Mesenchymal stem cell (in vitro differentiated cells and primary cell): ENCODE measurements at regions not wholly inside any gene's neighbourhood (a gene's known extent, or its start where the extent isn't known, plus 50 kb on each side); places are given as distances from the start of the nearest gene placed in this dataset.

Source experiments
- DNase-seq: peaks from one replicate; pipeline ENCODE4 v3.0.0-alpha.2; 2013
- H2AFZ ChIP-seq: one replicate; pipeline ENCODE4 v1.6.1; 2013; ENCODE audit warnings: low read depth, mild to moderate bottlenecking, control low read depth, inconsistent platforms, low read length, moderate library complexity
- H2AK5ac ChIP-seq: 2 replicates; pipeline ENCODE4 v1.6.1; 2013; ENCODE audit warnings: low read length, moderate library complexity, mild to moderate bottlenecking, inconsistent platforms; ENCODE audit not compliant: severe bottlenecking
- H2BK120ac ChIP-seq: one replicate; pipeline ENCODE4 v1.6.1; 2013; ENCODE audit warnings: low read depth, mild to moderate bottlenecking, inconsistent platforms, low read length, moderate library complexity
- H2BK12ac ChIP-seq, 2 experiments: one replicate each; pipeline ENCODE4 v1.6.1; 2013; ENCODE audit warnings: inconsistent platforms in 2 of 2, low read length in 2 of 2, mild to moderate bottlenecking in 2 of 2, moderate library complexity in 2 of 2, control low read depth in 1 of 2
- H2BK15ac ChIP-seq: one replicate; pipeline ENCODE4 v1.6.1; 2013; ENCODE audit warnings: mild to moderate bottlenecking, low read depth, inconsistent platforms; ENCODE audit not compliant: poor library complexity, severe bottlenecking
- H2BK5ac ChIP-seq: 2 replicates; pipeline ENCODE4 v1.6.1; 2013; ENCODE audit warnings: low read depth, mild to moderate bottlenecking, low read length, control low read depth, inconsistent platforms; ENCODE audit not compliant: poor library complexity, severe bottlenecking
- H3K14ac ChIP-seq, 2 experiments: one replicate each; pipeline ENCODE4 v1.6.1; 2013; ENCODE audit warnings: inconsistent platforms in 2 of 2, low read length in 2 of 2, control low read depth in 1 of 2, mild to moderate bottlenecking in 1 of 2, moderate library complexity in 1 of 2
- H3K18ac ChIP-seq, 2 experiments: one replicate each; pipeline ENCODE4 v1.6.1; 2013; ENCODE audit warnings: inconsistent platforms in 2 of 2, low read length in 2 of 2, control low read depth in 1 of 2, low read depth in 1 of 2, mild to moderate bottlenecking in 1 of 2
- H3K23ac ChIP-seq, 2 experiments: one replicate each; pipeline ENCODE4 v1.6.1; 2013; ENCODE audit warnings: inconsistent platforms in 2 of 2, low read length in 2 of 2, mild to moderate bottlenecking in 2 of 2, moderate library complexity in 2 of 2, control low read depth in 1 of 2
- H3K27ac ChIP-seq: 2 replicates; pipeline ENCODE4 v1.5.1; 2013; ENCODE audit warnings: mild to moderate bottlenecking, moderate library complexity, low read length, control low read depth, inconsistent platforms; ENCODE audit not compliant: poor library complexity, severe bottlenecking
- H3K27me3 ChIP-seq, 2 experiments: 2 replicates each; pipeline versions ENCODE4 v1.6.1 to v1.7.0; 2013; ENCODE audit warnings: low read length in 2 of 2, mild to moderate bottlenecking in 2 of 2, moderate library complexity in 2 of 2, control low read depth in 1 of 2, inconsistent platforms in 1 of 2; ENCODE audit not compliant: control insufficient read depth in 1 of 2, insufficient read depth in 1 of 2
- H3K36me3 ChIP-seq, 2 experiments: 2 replicates each; pipeline versions ENCODE4 v1.6.1 to v1.7.0; 2013; ENCODE audit warnings: low read length in 2 of 2, control low read depth in 1 of 2, inconsistent platforms in 1 of 2, low read depth in 1 of 2, mild to moderate bottlenecking in 1 of 2; ENCODE audit not compliant: insufficient read depth in 2 of 2, control insufficient read depth in 1 of 2
- H3K4ac ChIP-seq, 2 experiments: one replicate each; pipeline ENCODE4 v1.6.1; 2013; ENCODE audit warnings: inconsistent platforms in 2 of 2, low read length in 2 of 2, mild to moderate bottlenecking in 2 of 2, moderate library complexity in 2 of 2, control low read depth in 1 of 2, low read depth in 1 of 2
- H3K4me1 ChIP-seq: 2 replicates; pipeline ENCODE4 v1.6.1; 2013; ENCODE audit warnings: low read depth, low read length, control low read depth; ENCODE audit not compliant: control insufficient read depth, insufficient read depth
- H3K4me2 ChIP-seq: 2 replicates; pipeline ENCODE4 v1.6.1; 2013; ENCODE audit warnings: low read length, mild to moderate bottlenecking, inconsistent platforms; ENCODE audit not compliant: poor library complexity, severe bottlenecking
- H3K4me3 ChIP-seq, 2 experiments: 2 replicates each; pipeline versions ENCODE4 v1.5.1 to v1.7.0; 2013; ENCODE audit warnings: low read length in 2 of 2, mild to moderate bottlenecking in 2 of 2, control low read depth in 1 of 2, low read depth in 1 of 2; ENCODE audit not compliant: insufficient read depth in 1 of 2
- H3K79me1 ChIP-seq: replicated peaks from 2 replicates; pipeline ENCODE4 v1.6.1; 2013; ENCODE audit warnings: mild to moderate bottlenecking, control low read depth, low read length, inconsistent platforms; ENCODE audit not compliant: poor library complexity, severe bottlenecking
- H3K9ac ChIP-seq: 2 replicates; pipeline ENCODE4 v1.7.0; 2013; ENCODE audit warnings: mild to moderate bottlenecking, low read length, moderate library complexity
- H3K9me3 ChIP-seq: 2 replicates; pipeline ENCODE4 v1.7.0; 2013; ENCODE audit warnings: mild to moderate bottlenecking, low read length; ENCODE audit not compliant: control insufficient read depth
- H4K8ac ChIP-seq: one replicate; pipeline ENCODE4 v1.6.1; 2013; ENCODE audit warnings: inconsistent platforms, mild to moderate bottlenecking, low read length, moderate library complexity
- H4K91ac ChIP-seq: one replicate; pipeline ENCODE4 v1.6.1; 2013; ENCODE audit warnings: mild to moderate bottlenecking, low read length, inconsistent platforms
- WGBS: methylation state at CpG from one replicate; pipeline ENCODE4 v1.1.7; 2013; ENCODE audit warnings: mixed read lengths; 5-methylcytosine and 5-hydroxymethylcytosine counted together

GRCh38 chr5:6080930-6081726 is 297.2 kb downstream of the MED10 start:
- no peak overlapping the region for H2AK5ac ChIP-seq
- 86% methylated on average over 10 of the region's 10 CpGs for WGBS
- DNase-seq: no peak
- no peak overlapping the region for H3K14ac ChIP-seq
- H4K91ac ChIP-seq: peak overlapping the region; percentile 0
- no peak overlapping the region for H2AFZ ChIP-seq
- no peak overlapping the region for H3K27ac ChIP-seq
- H3K18ac ChIP-seq: no peak overlapping the region
- H3K79me1 ChIP-seq: no peaks in the 10 kb centered on the region
- no peak overlapping the region for H3K9ac ChIP-seq
- no peak overlapping the region for H2BK15ac ChIP-seq
- H2BK5ac ChIP-seq: no peak overlapping the region
- H3K4me3 ChIP-seq: no peak overlapping the region
- no peaks in the 10 kb centered on the region for H3K4me1 ChIP-seq
- no peaks in the 10 kb centered on the region for H3K9me3 ChIP-seq
- no peak overlapping the region for H3K4ac ChIP-seq
- H3K27me3 ChIP-seq: peaks cover 0 to 4% of the 10 kb centered on the region in 2 experiments
- H3K36me3 ChIP-seq: no peaks in the 10 kb centered on the region
- no peak overlapping the region for H3K23ac ChIP-seq
- no peak overlapping the region for H2BK120ac ChIP-seq
- no peak overlapping the region for H2BK12ac ChIP-seq
- no peak overlapping the region for H4K8ac ChIP-seq
- H3K4me2 ChIP-seq: no peak overlapping the region

- 82% methylated on average over 7 of the region's 7 CpGs for WGBS
- H3K9me3 ChIP-seq: no peaks in the 10 kb centered on the region
- no peaks in the 10 kb centered on the region for H3K79me1 ChIP-seq
- H2BK12ac ChIP-seq: no peak overlapping the region
- H4K8ac ChIP-seq: no peak overlapping the region
- H3K4me2 ChIP-seq: no peak overlapping the region
- H3K27ac ChIP-seq: no peak overlapping the region
- H3K9ac ChIP-seq: no peak overlapping the region
- no peak for DNase-seq
- H3K4me3 ChIP-seq: no peak overlapping the region
- H2AK5ac ChIP-seq: no peak overlapping the region
- no peak overlapping the region for H3K18ac ChIP-seq
- peaks cover 0 to 4% of the 10 kb centered on the region in 2 experiments for H3K27me3 ChIP-seq
- H4K91ac ChIP-seq: no peak overlapping the region
- no peak overlapping the region for H2BK15ac ChIP-seq
- H3K23ac ChIP-seq: no peak overlapping the region
- no peaks in the 10 kb centered on the region for H3K4me1 ChIP-seq
- no peak overlapping the region for H3K4ac ChIP-seq
- H2BK5ac ChIP-seq: no peak overlapping the region
- H3K14ac ChIP-seq: no peak overlapping the region
- H3K36me3 ChIP-seq: no peaks in the 10 kb centered on the region
- H2BK120ac ChIP-seq: no peak overlapping the region
- no peak overlapping the region for H2AFZ ChIP-seq
These were observed 297.9 kb downstream of the MED10 start for GRCh38 chr5:6080436-6080835.

GRCh38 chr5:6078881-6079280 is 299.5 kb downstream of the MED10 start:
- H2AFZ ChIP-seq: no peak overlapping the region
- H3K9ac ChIP-seq: no peak overlapping the region
- no peak overlapping the region for H3K4ac ChIP-seq
- H2BK12ac ChIP-seq: no peak overlapping the region
- no peak overlapping the region for H3K23ac ChIP-seq
- no peaks in the 10 kb centered on the region for H3K9me3 ChIP-seq
- H3K4me3 ChIP-seq: no peak overlapping the region
- no peak overlapping the region for H3K27ac ChIP-seq
- no peak overlapping the region for H3K4me2 ChIP-seq
- no peak for DNase-seq
- H4K8ac ChIP-seq: no peak overlapping the region
- 78% methylated on average over 5 of the region's 5 CpGs for WGBS
- H3K14ac ChIP-seq: no peak overlapping the region
- no peak overlapping the region for H2AK5ac ChIP-seq
- no peak overlapping the region for H3K18ac ChIP-seq
- H3K4me1 ChIP-seq: no peaks in the 10 kb centered on the region
- no peak overlapping the region for H2BK15ac ChIP-seq
- no peak overlapping the region for H2BK120ac ChIP-seq
- H3K27me3 ChIP-seq: peaks cover 0 to 12% of the 10 kb centered on the region in 2 experiments
- no peak overlapping the region for H4K91ac ChIP-seq
- H3K79me1 ChIP-seq: no peaks in the 10 kb centered on the region
- H3K36me3 ChIP-seq: no peaks in the 10 kb centered on the region
- H2BK5ac ChIP-seq: no peak overlapping the region

GRCh38 chr5:6076341-6077239 is 301.8 kb downstream of the MED10 start:
- H3K27ac ChIP-seq: no peak overlapping the region

More at GRCh38 chr5:6076341-6077239, 301.8 kb downstream of the MED10 start:
- Histone ChIP-seq H2AK5ac (no peak overlapping the region), H3K4me1 (no peaks in the 10 kb centered on the region), H3K4ac (no peak overlapping the region), H3K23ac (no peak overlapping the region), H3K18ac (no peak overlapping the region), H3K36me3 (no peaks in the 10 kb centered on the region), H2BK5ac (no peak overlapping the region), H3K9ac (no peak overlapping the region), H3K79me1 (no peaks in the 10 kb centered on the region), H2AFZ (no peak overlapping the region), H4K91ac (no peak overlapping the region), H2BK120ac (no peak overlapping the region), H3K4me2 (no peak overlapping the region), H3K9me3 (no peaks in the 10 kb centered on the region), H4K8ac (no peak overlapping the region), H3K4me3 (no peak overlapping the region), H2BK15ac (no peak overlapping the region), H3K27me3 (peaks cover 0 to 12% of the 10 kb centered on the region in 2 experiments), H2BK12ac (no peak overlapping the region), H3K14ac (no peak overlapping the region)
- no peak for DNase-seq
- WGBS: 62% methylated on average over 7 of the region's 7 CpGs
